GM12878 (cell line): ENCODE measurements at regions not wholly inside any gene's neighbourhood (a gene's known extent, or its start where the extent isn't known, plus 50 kb on each side); places are given as distances from the start of the nearest gene placed in this dataset.
A peak's percentile ranks its signal among the peaks of the same experiment; 100 is the strongest.

Experiments used
- BCLAF1 ChIP-seq: fragments of 450-650 bp; IDR thresholded peaks from 2 replicates; pipeline ENCODE4 v1.6.1; 2017; ENCODE audit warnings: antibody characterized with exemption, mild to moderate bottlenecking, moderate library complexity
- CBFB ChIP-seq: IDR thresholded peaks from 2 replicates; pipeline ENCODE4 v1.6.1; 2016; ENCODE audit warnings: antibody characterized with exemption, low read depth
- CBX3 ChIP-seq: fragments of 200-600 bp; sonication (generic); IDR thresholded peaks from 2 replicates; pipeline ENCODE4 v1.6.1; 2016; ENCODE audit warnings: low read depth, borderline replicate concordance
- CHD4 ChIP-seq: fragments of 200-600 bp; sonication (generic); IDR thresholded peaks from 2 replicates; pipeline ENCODE4 v1.6.1; 2016; ENCODE audit warnings: mild to moderate bottlenecking
- CREM ChIP-seq: IDR thresholded peaks from 2 replicates; pipeline ENCODE4 v1.6.1; 2014; ENCODE audit warnings: antibody characterized with exemption, low read depth
- EP300 ChIP-seq, 2 experiments: fragments of 150-350 bp in 1 of 2; IDR thresholded peaks; 2 replicates each; pipeline ENCODE4 v1.6.1; 2011 to 2012; ENCODE audit warnings: low read depth in 2 of 2, low read length in 2 of 2, borderline replicate concordance in 1 of 2, improper control_type of control experiment in 1 of 2, inconsistent platforms in 1 of 2; ENCODE audit not compliant: control insufficient read depth in 1 of 2
- IKZF2 ChIP-seq, 2 experiments: fragments of 450-650 bp; IDR thresholded peaks; 2 replicates each; pipeline ENCODE4 v1.6.1; 2017; ENCODE audit warnings: mild to moderate bottlenecking in 2 of 2, moderate library complexity in 2 of 2
- KDM1A ChIP-seq: fragments of 200-600 bp; sonication (generic); IDR thresholded peaks from 2 replicates; pipeline ENCODE4 v1.6.1; 2016; ENCODE audit warnings: borderline replicate concordance
- LARP7 ChIP-seq: fragments of 450-650 bp; IDR thresholded peaks from 2 replicates; pipeline ENCODE4 v1.6.1; 2017; ENCODE audit warnings: mild to moderate bottlenecking
- MAX ChIP-seq: IDR thresholded peaks from 2 replicates; pipeline ENCODE4 v1.6.1; 2012; ENCODE audit warnings: low read depth, low read length, improper control_type of control experiment
- MEF2B ChIP-seq: fragments of 450-650 bp; IDR thresholded peaks from 2 replicates; pipeline ENCODE4 v1.6.1; 2018; ENCODE audit warnings: mild to moderate bottlenecking, moderate library complexity; ENCODE audit not compliant: partially characterized antibody, poor library complexity, severe bottlenecking
- NFIC ChIP-seq: IDR thresholded peaks from 2 replicates; pipeline ENCODE4 v1.6.1; 2012; ENCODE audit warnings: low read depth, mild to moderate bottlenecking, inconsistent platforms, low read length, moderate library complexity
- NKRF ChIP-seq: fragments of 450-650 bp; conservative IDR thresholded peaks from 2 replicates; pipeline ENCODE4 v1.6.1; 2017; ENCODE audit warnings: mild to moderate bottlenecking, moderate library complexity
- NR2C2 ChIP-seq: IDR thresholded peaks from 2 replicates; pipeline ENCODE4 v1.6.1; 2011; ENCODE audit warnings: borderline replicate concordance, low read depth; ENCODE audit not compliant: control insufficient read depth, insufficient read length
- NRF1 ChIP-seq: conservative IDR thresholded peaks from 2 replicates; pipeline ENCODE4 v1.6.1; 2011; ENCODE audit warnings: mild to moderate bottlenecking, low read depth, low read length, improper control_type of control experiment
- PAX8 ChIP-seq: fragments of 450-650 bp; IDR thresholded peaks from 2 replicates; pipeline ENCODE4 v1.6.1; 2017; ENCODE audit warnings: mild to moderate bottlenecking, moderate library complexity
- RBBP5 ChIP-seq: fragments of 200-600 bp; sonication (generic); conservative IDR thresholded peaks from 2 replicates; pipeline ENCODE4 v1.6.1; 2016
- RUNX3 ChIP-seq: IDR thresholded peaks from 2 replicates; pipeline ENCODE4 v1.6.1; 2012; ENCODE audit warnings: low read length, inconsistent platforms
- SMAD5 ChIP-seq: IDR thresholded peaks from 2 replicates; pipeline ENCODE4 v1.6.1; 2016; ENCODE audit warnings: antibody characterized with exemption, low read depth
- SP1 ChIP-seq: IDR thresholded peaks from one replicate; pipeline ENCODE4 v1.6.1; 2011; ENCODE audit warnings: low read depth, low read length
- SREBF1 ChIP-seq: IDR thresholded peaks from 2 replicates; pipeline ENCODE4 v1.6.1; 2012; ENCODE audit warnings: mild to moderate bottlenecking, low read length
- ZBED1 ChIP-seq: IDR thresholded peaks from 2 replicates; pipeline ENCODE4 v1.6.1; 2016; ENCODE audit warnings: borderline replicate concordance
- ZNF687 ChIP-seq: fragments of 450-650 bp; IDR thresholded peaks from 2 replicates; pipeline ENCODE4 v1.6.1; 2017; ENCODE audit warnings: mild to moderate bottlenecking, moderate library complexity

GRCh38 chr6:155882527-155883333 lies 427.1 kb upstream of the NOX3 start (continued):
- peak; percentile 42; the same call in 1 of the 2 replicates for TF ChIP-seq ZNF687
- TF ChIP-seq RUNX3, result peak; percentile 33; the same call in 1 of the 2 replicates
- no peak for TF ChIP-seq SREBF1
- no peak for TF ChIP-seq CREM
- TF ChIP-seq NR2C2, result no peak
- TF ChIP-seq SP1, result no peak
- no peak for TF ChIP-seq CBX3
- no peak for TF ChIP-seq RBBP5
- TF ChIP-seq ZBED1, result no peak
- TF ChIP-seq CHD4, result no peak
- TF ChIP-seq EP300 (IDR thresholded peaks at IDR 0.05; ENCODE audit: borderline replicate concordance in 1 of 2, control insufficient read depth in 1 of 2, low read depth in 2 of 2, low read length in 2 of 2), result peak in 1 of 2 experiments; percentile 53; a peak in 2 of 4 replicates
- no peak for TF ChIP-seq MAX
- no peak for TF ChIP-seq MEF2B
- TF ChIP-seq NFIC, result no peak
- TF ChIP-seq KDM1A, result no peak
- TF ChIP-seq SMAD5, result no peak
- no peak for TF ChIP-seq PAX8
- no peak for TF ChIP-seq LARP7
- peak; percentile 50 to 53; a peak in 3 of 4 replicates for TF ChIP-seq IKZF2 (IDR thresholded peaks at IDR 0.05)
- no peak for TF ChIP-seq CBFB
- no peak for TF ChIP-seq BCLAF1
- no peak for TF ChIP-seq NRF1
- no peak for TF ChIP-seq NKRF
